ENCODE measurements at regions not wholly inside any gene's neighbourhood (a gene's known extent, or its start where the extent isn't known, plus 50 kb on each side); places are given as distances from the start of the nearest gene placed in this dataset.

DNA sequence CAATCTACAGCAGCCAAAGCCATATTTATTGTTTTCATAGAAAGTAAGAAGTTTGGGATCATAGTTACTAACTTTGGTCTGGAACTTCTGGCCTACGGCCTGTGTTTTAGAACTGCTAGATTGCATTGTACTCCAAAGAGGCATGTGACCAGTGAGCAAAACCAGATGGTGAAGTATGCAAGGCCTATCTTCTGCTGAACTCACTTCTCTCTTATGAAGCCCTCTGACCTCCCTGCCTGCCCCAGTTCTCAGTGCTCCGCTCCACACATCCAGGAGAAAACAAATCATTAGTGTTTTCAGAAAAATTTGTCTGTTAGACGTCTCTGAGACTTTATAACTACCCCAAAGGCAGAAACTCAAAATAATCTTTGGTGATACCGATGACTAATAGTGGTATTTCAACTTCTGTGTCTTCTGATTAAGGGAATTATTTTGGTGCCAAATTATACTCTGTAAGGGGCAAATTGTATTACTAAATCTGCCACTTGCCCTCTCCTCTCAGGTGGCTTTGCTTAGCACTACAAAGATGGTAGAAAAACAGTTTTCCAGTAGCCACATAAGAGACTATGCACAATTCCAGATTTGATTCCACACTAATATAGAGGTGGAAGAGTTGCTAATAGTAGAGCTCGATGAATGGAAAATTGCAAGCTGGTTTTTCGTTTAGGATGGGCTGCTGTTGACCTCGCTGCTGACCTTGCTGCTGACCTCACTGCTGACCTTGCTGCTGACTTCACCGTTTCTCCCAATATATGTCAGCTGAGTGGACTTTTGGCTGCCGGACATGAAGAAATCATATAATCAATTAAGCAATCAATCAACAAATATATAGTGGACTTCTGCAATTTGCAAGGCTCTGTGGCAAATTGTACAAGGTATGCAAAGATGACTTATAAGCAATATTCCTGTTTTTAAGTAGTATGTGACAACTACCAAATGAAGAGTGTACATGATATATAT, 147.5 kb downstream of the KITLG start:
- TF ChIP-seq, protein P1, sequence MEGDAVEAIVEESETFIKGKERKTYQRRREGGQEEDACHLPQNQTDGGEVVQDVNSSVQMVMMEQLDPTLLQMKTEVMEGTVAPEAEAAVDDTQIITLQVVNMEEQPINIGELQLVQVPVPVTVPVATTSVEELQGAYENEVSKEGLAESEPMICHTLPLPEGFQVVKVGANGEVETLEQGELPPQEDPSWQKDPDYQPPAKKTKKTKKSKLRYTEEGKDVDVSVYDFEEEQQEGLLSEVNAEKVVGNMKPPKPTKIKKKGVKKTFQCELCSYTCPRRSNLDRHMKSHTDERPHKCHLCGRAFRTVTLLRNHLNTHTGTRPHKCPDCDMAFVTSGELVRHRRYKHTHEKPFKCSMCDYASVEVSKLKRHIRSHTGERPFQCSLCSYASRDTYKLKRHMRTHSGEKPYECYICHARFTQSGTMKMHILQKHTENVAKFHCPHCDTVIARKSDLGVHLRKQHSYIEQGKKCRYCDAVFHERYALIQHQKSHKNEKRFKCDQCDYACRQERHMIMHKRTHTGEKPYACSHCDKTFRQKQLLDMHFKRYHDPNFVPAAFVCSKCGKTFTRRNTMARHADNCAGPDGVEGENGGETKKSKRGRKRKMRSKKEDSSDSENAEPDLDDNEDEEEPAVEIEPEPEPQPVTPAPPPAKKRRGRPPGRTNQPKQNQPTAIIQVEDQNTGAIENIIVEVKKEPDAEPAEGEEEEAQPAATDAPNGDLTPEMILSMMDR (conservative IDR thresholded peaks at IDR 0.05; ENCODE audit: low read depth, low read length): no peak
- TF ChIP-seq EZH2 (IDR thresholded peaks at IDR 0.05; ENCODE audit: borderline replicate concordance, low read depth, low read length, poor library complexity, severe bottlenecking): no peak

Measured in A673 (cell line).